T follicular helper cell (primary cell): ENCODE measurements at regions not wholly inside any gene's neighbourhood (a gene's known extent, or its start where the extent isn't known, plus 50 kb on each side); places are given as distances from the start of the nearest gene placed in this dataset.
"Not testable (repeated sequence)": the region's sequence is repeated elsewhere in the genome, so short reads cannot be mapped to it uniquely, and the experiment has no call there.

Experiments used
- DNase-seq: peaks from one replicate; pipeline ENCODE4 v3.0.0-alpha.2; 2020; ENCODE audit warnings: low read depth

DNA sequence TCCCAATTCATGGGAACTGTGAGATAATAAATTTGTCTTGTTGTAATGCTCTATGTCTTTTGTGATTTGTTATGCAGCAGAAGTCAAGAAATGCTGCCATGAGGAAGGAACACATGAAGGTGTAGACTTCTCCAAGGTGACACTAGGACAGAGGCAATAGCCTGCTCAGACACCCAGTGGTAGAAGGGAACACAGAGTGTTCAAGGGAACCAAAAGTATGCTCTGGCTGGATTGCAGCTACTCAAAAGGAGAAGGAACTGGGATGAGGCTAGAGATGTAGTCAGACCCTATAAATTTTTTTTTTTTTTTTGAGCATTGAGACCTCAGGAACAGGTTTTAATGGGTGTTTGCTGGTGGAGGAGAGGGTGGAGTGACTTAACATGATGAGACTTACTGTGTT lies 232.5 kb downstream of the PARP8 start:
- DNase-seq = no peak

DNA sequence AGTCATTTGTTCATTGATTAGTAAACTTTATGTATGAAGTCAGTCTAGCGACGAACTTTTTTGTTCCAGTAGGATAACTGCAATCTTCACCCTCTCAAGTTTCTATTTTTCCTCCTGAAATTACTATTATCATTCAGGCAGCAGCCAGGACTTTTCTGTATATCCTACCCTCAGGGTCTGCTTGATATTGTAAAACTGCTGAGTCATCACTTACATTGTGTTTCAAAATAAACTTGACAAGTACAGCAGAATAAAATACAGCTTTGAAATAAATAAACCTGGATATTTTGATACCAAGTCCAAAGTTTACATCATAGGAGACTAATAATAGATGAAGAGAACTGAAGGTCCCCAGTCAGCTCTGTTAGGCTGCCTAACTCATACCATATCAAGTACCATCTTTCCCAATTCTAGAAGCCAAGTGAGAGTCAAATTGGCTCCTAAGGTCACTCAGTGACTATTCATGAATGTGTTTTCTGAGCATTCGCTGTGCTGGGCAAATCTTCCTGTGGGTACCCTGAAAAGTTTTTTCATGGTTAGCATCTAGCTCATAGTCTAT lies 234.6 kb downstream of the PARP8 start:
- DNase-seq = no peak

DNA sequence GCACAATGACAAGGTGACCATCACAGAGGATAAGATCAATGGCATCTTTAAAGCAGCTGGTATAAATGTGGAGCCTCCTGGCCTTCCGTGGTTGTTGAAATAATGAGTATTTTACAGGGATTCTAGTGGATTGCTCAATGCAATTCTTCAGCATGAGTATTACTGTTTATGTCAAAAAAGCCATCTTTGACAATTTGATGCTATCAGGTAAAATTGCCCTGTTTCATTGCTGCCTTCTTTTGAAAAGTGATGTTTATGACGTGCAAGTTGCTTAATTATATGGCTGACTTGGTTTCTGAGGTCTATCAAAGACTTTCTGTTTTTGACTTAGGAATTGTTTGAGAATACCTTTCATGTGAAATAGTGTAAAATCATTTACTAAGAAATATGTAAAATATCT lies 237.2 kb downstream of the PARP8 start:
- no peak for DNase-seq

DNA sequence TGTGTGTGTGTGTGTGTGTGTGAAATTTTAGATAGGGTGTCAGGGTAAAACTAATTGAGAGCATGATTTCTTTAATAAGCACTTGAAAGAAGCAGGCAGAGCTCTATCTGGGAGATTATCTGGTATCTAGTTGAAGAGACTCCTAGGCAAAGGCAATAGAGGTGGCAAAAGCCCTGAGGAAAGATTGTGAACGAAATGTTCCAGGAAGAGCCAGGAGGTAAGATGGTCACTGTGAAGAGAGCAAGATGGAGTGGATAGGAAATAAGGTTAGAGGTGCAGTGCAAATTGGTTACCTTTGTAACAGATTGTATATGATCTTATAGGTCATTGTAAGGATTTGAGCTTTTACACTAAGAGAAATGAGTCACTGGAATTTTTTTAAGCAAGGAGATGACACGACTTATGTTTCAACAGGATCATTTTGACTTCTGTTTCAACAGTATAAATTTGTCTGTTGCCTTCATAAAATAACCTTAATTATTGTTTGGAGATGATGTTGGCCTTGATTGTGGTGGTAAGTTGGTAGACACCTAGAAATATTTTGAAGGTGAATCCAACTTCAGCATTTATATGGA lies 239.6 kb downstream of the PARP8 start:
- DNase-seq = no peak

DNA sequence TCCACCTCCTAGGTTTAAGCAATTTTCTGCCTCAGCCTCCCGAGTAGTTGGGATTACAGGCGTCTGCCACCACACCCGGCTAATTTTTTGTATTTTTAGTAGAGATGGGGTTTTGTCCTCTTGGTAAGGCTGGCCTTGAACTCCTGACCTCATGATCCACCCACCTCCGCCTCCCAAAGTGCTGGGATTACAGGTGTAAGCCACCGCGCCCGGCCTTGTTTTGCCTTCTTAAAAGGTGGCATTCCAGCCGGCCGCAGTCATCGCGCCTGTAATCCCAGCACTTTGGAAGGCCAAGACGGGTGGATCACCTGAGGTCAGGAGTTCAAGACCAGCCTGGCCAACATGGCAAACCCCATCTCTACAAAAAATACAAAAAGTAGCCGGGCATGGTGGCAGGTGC lies 253.7 kb downstream of the PARP8 start:
- DNase-seq = not testable (repeated sequence)

DNA sequence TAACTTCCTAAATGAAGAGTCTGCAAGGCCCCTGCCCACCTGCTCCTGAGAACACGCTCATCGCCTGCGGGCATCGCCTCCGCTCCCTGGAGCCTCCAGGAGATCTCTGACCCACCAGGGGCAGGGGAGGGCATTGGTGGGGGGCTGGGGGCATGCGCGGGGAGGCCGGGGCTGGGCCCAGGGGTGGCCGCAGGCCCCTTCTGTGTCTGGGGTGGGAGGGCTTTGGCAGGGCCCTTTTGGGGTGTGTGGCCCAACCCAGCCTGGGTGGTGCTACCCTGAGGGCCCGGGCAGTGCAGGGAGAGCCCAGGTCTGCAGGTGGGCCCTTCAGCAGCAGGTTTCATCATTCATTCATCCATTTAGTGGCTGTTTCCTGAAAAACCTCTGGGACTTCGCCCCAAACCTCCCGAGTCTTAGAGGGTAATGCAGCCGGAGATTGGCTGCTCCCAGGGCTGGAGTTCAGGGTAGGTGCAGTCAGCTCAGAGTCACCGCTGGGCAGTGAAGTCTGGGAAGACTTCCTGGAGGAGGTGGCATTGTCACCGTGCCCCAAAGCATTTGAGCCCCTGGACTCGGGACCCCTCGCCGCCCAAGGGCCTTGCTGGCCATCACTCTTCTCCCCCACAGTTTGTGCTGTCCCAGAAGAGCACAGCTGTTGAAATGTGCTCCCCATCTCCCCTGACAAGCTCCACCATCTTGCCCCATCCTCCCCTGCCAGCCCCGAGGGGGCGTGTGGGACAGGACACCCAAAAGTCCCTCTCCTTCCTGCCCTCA lies 255.1 kb downstream of the PARP8 start:
- DNase-seq = no peak

DNA sequence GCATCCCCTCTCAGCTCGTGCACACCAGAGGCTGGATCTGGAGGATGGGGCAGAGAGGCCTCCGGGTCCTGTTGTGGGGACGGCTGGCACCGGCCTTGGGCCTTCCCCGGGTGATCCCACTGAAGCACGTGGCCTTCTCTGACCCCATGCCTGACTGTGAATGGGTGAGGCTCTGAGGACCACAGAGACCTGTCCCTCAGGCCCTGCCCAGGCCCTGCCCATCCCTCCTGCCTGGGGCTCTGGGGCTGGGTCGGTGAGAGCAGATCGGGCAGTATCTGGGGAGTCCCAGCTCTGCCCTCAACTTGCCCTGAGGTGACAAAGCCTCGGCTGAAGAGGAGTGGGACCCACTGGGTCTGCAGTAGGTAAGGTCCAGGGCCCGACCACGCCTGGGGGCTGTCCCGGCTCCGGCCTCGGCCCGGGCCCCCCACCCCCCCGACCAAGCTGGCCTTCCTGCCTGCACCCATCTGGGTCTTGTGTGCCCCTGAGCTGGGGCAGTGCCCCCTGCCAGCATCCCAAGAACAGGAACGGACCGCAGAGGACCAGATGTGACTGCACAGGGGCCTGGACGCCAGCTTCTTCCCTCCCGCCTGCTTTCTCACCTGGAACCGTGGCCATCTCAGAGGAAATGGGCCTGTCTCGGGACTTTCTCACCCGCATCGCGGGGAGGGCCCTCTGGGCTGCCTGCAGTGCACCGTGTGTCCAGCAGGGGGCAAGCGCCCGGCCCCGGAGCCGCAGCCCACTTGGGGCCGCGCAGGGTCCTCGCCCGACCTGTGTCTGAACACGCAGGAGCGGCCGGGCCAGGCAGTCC lies 255.9 kb downstream of the PARP8 start:
- not testable (repeated sequence) for DNase-seq

DNA sequence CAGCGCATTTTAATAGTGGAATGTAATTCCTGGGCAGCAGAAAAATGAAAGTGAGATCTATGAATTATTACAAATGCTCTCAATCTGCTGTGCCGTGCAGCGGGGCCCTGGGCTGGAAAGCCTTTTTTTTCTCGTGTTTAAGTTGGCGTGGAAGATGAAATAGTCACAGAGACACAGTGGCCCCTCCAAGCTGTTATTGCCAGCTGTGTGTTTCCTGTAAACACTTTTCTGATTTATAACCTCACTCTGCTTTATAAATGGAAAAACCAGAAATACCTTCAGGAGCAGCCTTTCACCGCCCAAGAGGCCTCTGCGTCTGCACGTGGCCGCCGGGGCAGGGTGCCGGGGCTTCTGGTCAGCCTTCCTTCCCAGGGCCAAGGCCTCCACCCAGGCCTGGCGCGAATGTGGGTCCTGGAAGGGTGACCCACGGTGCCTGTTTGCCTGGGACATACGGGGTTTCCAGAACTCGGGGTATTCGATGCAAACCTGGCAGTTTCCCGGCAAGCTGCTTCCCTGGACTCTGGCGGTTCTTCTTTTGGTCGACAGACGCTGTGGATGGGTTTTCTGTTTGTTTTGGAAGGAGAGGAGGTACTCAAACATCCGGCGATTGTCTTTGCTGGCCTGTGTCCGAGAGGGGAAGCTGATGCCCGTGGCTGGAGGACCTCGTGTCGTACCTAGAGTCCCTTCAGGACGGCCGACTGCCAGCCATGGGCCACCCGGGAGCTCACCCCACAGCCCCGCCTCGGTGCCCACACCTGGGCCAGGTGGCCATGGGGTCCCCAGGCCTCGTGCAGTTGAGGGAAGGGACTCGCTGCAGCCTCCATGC lies 256.7 kb downstream of the PARP8 start:
- DNase-seq = no peak

DNA sequence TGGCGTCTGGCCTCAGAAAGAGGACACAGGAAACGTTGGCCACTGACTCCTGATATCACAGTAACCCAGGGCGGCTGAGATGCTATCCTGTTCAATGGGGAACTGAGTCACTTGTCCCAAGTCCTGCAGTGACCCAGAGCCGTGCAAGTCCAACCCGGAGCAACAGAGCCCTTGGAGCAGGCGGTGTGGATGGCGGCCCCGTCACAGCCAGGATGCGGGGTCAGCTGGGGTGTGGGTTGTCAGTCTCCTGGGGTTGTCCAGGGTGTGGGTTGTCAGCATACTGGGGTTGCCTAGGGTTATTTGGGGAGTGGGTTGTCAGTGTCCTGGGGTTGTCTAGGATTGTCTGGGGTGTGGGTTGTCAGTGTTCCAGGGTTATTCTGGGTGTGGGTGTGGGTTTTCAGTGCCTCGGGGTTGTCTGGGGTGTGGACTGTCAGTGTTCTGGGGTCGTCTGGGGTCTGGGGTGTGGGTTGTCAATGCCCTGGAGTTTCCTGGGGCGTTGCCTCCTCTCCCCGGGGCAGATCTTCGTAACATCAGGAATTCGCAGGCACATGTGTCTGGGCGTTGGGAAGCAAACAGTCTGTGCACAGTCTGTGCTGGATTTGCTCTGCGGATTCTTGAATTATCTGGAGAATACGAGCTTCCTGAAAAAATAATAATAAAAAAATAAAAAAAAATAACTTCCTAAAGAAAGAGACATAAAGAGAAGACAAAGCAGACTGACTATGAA lies 257.5 kb downstream of the PARP8 start:
- DNase-seq = no peak

DNA sequence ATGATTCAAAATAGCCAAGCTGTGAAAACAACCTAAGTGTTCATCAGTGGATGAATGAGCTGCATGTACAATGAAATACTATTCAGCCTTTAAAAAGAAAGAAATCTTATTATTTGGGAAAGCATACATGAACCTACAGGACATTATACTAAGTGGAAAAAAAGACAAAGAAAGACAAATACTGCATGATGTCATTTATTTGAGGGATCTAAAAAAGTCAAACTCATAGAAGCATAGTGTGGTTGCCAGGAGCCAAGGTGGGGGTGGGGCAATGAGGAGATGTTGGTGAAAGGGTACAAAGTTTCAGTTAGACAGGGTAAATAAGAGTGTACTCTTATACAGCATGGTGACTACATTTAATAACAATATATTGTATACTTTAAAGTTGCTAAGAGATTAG lies 261.5 kb downstream of the PARP8 start:
- DNase-seq = no peak

DNA sequence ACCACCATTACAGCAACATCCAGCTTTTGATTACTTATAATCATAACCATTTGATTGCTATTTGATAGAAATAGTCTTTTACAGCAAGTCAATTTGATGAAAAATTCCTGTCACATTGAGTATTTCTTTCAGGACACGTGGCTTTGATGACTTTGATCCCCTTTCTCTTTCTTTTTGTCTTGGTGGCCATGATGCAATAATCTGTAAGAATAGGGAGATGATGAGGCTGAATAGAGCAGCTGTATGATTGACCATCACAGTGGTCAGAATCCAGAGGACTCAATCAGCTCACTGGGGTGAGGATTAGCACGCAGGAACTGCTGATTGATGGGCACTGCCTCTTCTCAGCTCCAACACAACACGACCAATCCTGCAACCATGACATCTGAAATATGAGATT lies 262.7 kb downstream of the PARP8 start:
- no peak for DNase-seq

DNA sequence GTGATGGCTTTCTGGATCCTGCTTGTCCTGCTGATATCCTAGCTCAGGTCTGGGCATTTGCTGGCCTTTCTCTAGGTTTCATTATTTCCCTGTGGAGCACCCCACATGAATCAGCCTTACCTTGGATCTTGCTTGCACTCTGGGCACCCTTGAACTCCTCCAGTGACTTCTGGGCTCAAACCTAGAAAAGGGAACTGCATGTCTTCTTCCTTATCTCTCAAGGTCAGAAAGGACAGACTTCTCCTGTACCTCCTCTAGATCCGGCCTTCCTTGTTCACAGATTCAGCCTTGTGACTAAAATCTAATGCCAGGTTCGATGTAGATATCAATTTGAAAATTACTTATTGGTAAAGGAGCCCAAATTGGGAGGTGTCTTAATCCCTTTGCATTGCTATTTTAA lies 267.9 kb downstream of the PARP8 start:
- no peak for DNase-seq

DNA sequence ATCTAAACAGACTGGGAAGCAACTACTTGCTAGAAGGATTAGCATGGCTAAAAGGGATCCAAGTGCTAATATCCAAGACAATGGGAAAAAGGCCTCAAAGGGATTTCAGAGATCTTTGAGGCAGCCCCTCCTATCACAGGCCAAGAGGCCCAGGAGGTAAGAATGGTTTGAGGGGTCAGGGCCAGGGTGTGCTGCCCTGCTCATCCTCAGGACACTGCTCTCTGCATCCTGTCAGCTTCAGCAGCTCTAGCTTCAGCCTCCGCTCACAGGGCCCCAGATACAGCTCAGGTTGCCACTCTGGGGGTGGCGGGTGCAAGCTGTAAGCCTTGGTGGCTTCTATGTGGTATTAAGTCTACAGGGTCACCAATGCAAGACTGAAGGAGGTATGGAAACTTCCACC lies 278.7 kb downstream of the PARP8 start:
- no peak for DNase-seq

DNA sequence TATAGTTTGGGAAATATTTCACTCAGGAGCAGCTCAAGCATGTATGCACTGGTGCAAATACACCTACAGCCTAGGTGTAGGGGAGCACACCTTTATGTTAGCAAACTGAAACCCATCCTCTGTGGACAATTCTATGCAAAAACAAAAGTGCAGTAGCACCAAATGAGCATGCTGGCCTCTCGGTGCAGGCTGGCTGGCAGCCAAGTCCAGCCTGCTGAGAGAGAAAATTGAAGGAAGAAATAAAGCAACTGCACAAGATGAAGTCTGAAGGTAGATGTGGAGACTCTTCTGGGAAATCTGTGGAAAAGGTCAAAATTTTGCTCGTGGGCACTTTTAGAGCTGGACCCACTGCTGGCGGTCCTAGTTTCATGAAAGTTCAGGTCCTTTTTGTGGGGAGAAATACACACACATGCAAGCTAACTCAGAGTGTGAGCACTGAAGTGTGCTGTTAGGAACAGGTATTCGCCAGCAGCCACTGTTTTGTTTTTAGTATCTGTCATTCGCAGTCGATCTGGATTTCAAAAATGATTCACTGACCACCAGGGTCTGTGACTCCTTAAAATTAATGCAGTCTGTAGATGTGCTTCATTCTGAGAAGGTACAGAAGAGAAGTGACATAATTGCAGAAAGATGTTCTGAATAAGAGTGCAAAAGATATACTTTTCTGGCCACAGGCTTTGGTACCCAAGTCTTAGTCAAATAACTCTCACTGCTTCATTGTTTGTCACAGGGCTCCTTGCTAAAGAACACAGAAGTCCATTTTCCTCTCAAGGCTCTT lies 281.7 kb downstream of the PARP8 start:
- no peak for DNase-seq

DNA sequence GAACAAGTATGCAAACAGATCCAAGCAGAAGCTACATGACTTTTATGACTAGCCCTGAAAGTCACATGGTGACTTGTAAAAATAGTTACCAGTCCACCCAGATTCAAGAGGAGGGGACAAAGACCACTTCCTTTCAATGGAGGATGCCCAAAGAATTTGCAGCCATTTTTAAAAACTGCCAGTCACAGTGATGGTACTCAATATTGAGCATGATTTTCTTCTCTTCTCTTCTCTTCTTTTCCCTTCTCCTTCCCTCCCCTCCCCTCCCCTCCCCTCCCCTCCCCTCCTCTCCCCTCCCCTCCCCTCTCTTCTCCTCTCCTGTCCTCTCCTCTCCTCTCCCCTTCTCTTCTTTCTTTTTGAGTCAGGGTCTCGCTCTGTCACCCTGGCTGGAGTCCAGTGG lies 286.9 kb downstream of the PARP8 start:
- DNase-seq = no peak

DNA sequence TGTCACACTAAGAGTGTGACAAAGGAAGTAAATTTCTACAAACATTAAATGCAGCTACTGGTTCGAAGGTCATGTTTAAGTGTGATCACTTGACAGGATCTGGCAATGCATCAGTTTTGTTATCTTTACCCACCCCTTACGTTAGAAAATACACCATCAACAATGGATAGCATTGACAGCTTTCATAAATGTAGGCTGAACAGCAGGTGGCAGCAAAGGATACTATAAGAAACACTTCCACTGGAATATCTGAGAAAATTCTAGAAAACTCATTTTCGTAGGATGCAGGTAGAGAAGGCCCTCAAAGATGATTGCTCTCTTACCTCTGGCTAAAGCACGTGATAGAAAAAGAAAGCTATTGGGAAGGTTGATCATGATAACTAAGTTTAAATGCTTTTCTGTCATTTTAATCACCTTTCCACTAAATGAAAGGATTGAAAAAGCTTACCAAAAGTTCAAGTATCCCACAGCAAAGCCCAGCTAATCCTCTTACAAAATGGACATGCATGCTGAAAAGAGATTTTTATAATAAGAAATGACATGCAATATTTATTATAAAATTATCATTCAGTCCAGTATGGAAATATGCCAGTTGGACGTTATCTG lies 292.5 kb downstream of the PARP8 start:
- no peak for DNase-seq

DNA sequence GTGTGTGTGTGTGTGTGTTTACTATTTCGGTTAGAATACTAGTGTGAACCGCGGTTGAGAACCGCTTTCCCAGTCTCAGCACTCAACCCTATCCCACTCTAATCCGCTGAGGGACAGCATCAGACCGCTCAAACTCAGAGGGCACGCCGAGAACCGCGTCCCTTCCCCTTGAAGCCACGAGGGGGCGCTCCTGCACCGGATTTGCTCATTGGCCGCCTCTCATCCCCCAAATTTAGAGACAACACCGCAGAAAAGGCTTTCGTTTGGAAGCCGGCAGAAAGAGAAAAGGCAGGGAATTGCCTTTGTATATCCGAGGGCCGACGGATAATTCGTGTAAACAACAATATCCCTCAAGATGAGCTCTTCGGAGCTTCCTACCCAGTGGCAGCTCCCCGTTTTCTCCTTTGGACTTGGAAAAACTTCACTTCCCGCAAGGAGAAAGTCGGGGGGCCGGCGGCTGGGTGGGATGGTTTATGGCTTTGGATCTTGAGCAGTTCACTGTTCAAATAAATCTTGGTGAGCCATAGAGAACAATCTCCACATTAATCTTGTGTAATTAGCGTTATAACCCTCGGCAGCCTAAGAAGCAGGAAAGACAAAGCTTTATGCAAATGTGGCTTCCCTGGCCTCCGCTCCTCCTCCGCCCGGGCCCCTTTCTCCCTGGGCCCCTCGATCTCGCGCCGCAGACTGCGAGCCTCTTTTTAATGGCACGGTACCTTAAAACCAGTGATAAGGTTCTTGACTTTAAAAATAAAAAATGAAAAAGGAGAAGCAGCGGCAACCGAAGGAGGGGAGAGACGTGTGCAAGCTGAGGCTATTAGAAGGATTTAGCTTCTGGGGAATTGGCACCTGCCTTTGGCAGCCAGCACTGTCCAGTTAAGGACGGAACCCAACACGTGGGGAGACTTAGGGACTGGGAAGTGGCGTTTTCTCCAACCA lies 296.8 kb downstream of the PARP8 start:
- DNase-seq = peak; percentile 17

DNA sequence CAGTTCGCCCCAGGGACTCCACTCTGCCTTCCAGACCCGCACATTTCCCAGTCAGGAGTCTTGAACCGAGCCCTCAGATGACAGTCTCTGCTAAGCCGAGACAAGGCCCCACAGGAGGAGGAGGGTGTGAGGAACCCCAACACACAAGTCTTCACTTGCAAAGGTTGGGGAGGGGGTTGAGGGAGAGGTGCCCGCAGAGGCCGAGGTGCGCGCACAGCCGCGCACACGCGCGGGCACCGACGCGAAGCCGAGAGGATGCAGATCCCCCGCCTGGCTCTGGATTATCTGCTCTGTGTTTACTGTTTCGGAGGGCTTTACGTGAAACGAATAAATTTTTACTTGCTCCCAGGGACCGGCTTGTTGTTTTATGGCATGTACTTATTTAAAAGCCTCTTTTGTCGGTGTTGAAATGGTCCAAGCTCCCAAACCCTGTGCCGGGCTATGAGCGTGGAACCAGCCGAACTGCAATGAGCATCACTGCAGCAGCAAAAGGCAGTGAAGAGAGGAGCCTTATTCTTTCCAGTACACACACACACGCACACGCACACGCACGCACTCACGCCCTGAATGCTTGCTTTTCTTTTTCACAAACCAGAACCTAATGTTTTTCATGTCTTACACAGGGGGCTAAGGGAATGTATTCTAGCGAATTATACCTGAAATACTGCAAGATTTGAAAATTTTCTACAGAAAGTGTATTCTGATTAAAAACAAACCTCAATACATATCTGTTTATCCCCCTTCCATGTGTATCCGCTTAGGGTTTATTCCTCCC lies 297.7 kb downstream of the PARP8 start:
- DNase-seq = no peak
